UCSD-AML1 (cell line): ENCODE measurements at regions not wholly inside any gene's neighbourhood (a gene's known extent, or its start where the extent isn't known, plus 50 kb on each side); places are given as distances from the start of the nearest gene placed in this dataset.

Source experiments
- DNase-seq: peaks from one replicate; lab custom pipeline; 2025; ENCODE audit not compliant: unreplicated experiment; lab: John Stamatoyannopoulos, UW

- DNase-seq, result no peak
Measured at GRCh38 chr15:96390986-96391385, 60.5 kb downstream of the NR2F2 start.

- no peak for DNase-seq
Measured at GRCh38 chr15:96392380-96393208, 62.1 kb downstream of the NR2F2 start.

DNA sequence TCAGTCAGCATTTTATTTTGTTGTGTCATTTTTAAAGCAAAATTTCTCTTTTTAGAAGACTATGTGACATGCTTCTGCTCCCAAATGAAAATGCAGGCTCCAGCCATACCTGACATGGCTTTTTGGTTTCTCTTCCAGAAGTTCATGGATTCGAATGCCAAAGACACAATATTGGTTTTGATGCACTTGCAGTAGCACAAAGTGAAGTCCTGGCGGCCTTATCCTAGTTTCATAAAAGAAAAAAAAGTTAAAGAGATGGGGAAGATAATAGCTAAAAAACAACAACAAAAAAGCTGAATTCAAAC, 62.7 kb downstream of the NR2F2 start:
- DNase-seq, result no peak

GRCh38 chr15:96395687-96396086, 65.2 kb downstream of the NR2F2 start:
- DNase-seq, result no peak

- no peak for DNase-seq
Measured at GRCh38 chr15:96398776-96399175, 68.3 kb downstream of the NR2F2 start.

GRCh38 chr15:96402403-96402802, 71.9 kb downstream of the NR2F2 start:
- no peak for DNase-seq

- DNase-seq, result no peak
Measured at GRCh38 chr15:96403071-96403470, 72.6 kb downstream of the NR2F2 start.

- DNase-seq, result no peak
Measured at GRCh38 chr15:96403932-96404331, 73.4 kb downstream of the NR2F2 start.

DNA sequence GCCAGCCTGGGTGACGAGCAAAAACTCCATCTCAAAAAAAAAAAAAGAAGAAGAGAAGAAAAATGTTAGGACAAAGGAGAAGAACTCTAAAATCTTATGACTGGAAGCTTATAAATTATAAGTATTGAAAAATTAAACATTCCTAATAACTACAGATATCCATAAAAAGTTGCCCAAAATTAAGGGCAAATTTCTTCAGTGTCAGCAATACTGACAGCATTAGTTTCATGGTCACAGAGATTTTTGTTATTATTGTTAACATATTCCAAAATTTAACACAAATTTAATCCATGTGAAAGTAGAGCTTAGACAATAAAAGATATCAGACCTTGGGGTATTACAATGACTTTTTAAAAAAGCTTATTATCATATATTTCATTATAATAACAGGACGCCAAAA, 74.1 kb downstream of the NR2F2 start:
- DNase-seq, result no peak

DNA sequence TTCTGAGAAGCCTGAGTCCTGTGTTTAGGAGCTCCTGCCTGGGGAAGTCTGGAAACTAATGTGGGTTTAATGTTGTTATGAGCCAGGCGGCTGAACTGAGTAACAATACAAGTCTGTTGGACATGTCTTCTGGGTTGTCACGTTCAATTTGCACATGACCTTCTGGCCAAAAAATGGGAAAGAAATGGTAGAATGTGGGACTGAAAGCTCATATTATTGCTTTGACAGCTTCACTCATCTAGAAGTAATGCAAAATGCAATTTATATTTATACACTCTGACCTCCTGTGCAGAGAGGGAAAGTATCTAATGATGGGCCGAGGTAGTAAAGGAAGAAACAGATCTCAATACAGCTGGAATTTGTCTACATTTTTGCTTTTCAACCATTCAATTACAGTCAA, 75.8 kb downstream of the NR2F2 start:
- no peak for DNase-seq

- no peak for DNase-seq
Measured at GRCh38 chr15:96406701-96407100, 76.2 kb downstream of the NR2F2 start.

DNA sequence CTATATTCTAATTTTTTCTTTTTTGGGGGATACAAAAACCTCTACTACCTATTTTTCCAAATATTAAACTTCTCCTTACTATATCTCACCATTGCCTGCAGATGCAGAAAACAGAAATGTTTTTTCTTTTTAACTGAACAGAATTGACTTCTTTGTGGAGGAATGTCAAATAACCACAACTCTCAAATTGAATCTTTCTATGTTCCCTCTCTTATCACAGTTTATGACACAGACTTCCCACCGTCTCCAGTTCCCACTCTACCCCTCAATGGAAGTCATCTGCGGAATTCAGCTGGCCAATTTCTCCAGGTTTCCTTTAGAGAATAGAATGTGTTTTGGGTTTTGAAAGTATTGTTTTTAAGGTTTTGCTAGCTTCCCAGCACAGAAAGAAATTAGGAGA, 77.0 kb downstream of the NR2F2 start:
- DNase-seq, result no peak

DNA sequence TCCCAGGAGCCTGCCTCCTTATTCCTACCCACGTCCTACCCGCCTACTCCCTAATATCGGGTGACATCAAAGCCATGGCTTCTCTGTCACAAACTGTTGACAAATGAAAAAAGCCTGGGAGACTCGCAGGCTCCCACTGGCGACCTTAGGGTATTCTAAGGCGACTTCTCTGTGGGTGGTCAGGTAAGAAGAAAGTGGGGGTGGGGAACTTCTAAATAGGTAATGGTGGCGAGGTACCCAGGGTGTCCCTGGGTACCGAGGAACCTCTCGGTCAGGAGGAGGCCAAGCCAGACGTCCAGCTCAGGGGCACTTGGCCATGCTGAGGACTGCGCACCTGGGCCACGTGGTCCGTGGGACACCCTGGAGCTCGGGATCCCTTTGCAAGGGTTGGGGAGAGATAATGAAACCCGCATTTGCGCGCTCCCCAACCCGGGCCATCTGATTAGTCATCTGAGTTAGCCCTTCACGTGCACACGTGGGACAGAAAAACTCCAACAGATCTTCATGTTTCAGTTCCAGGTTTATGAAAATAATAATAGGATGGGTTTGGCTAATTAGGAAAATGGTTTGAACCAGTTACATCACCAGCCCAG, 78.2 kb downstream of the NR2F2 start:
- no peak for DNase-seq

DNA sequence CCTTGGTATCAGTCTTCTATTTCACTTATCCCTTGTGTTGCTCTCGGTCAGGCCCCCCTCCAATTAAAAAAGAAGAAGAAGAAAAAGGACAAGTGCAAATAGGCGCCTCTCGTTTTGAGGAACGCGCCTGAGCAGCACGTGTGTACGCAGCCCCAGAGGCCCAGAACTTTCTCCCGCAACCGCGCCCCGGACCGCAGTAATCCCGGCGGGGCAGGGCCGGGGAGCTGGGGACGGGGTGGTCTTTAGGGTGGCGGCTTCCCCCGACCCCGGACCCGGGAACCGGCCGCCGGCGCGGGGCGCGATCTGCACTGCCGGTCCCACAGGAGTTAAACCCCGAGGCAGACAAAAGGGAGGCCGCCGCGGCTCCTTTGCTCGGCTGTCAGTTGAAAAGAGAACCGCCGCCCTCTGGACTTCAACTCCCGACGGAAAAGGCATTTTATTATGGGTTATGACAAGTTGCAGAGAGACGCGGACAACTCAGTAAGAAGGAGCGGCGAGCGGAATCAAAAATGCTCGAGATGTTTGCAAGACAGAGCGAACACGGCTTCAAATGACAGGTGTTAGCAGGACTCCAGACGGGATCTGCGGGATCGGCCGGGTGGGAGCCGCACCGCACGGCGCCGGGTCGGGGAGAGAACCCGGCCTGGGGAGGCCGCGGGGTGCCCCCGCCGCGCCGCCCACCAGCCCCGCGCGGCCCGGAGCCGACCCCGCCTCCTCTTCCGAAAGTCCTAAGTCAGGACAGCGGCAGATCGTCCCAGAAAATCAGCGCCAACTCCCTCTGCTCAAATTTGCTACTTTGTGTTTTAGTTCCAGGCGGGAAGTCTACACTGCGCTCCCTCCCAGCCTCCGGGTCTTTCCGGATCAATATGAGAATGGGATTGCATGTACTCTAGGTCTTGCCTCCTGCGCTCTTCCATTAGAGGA, 79.0 kb downstream of the NR2F2 start:
- DNase-seq, result no peak

DNA sequence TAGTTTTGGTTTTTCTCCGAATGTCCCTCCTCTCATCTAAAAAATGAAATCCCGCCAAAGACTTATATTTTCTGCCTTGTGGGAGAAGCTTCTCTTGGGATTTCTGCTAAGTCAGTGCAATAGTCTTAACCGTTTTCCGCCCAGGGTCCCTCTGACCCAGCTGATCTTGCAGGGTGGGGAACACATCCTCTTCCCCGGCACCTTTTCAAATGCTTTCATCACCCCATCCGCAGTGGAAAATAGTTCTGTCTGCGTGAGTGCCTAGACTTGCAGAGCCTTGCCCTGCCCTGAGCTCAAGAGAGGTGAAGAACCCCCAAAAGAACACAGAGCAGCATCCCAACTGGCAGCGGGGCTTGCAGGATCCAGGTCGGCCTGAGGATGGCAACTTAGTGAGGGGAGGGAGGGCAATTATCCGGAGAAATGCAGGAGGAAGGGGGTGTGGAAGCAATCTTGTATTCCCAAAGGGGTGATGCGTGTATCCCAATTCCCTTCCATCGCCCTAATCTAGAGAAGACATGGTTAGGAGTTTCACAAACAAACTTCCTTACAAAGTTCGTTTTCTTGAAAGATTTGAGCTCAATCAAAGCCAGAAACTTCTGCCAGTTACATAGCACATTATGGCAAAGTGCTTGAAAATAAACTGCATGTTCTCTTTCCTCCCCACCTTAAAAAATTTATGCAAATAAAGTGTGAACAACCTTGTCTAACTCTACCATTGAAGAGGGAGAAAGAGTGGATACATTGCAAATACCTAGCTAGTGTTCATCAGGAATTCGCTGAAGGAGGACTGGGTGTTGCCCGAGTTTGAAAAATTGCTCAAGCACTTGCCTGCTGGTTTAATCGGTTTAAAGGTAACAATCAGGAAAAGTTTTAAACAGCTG, 79.9 kb downstream of the NR2F2 start:
- no peak for DNase-seq

DNA sequence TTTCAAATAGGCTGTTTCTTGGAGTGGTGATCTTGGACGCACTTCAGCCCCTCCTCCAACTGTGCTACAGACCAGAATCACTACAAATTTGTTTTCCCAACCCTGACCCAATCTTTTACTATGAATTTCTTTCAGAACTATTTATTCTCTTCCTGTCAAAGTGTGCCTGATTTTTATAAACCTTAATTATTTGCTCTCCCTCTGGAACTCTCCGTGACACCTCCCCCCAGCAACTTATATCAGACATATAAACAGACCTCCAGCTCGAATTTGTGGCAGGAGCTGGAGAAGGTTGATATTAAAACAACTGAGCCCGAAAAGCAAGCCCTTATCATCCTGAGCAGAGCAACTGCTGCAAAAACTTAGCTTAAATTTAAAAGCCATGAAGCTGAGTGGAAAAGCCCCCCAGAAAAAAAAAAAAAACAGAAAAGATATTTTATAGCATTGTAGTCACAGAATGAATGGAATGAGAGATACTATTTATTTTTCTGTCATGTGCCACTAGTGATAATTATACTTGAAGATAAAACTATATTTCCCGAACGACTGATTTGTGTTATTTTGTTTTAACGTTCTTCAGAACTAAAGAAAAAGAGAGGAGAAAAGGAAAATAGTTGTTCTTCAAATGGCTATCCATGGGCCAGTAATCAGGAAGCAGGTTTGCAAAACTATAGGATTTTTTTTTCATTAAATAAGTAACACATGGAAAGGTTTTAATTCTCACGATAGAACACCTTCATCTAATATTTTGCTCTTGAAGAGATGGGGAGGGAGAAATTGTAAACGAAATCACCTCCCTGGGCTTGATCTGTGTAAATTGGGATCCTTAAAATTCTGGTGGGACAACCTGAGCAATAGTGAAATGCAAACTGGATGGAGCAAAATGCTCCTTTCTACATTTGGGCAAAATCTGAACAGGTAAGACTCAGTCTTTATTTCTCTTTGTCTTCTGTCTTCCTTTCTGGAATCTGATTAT, 80.8 kb downstream of the NR2F2 start:
- DNase-seq, result no peak

- DNase-seq, result no peak
Measured at GRCh38 chr15:96412045-96412905, 81.8 kb downstream of the NR2F2 start.

GRCh38 chr15:96412906-96413231, 82.4 kb downstream of the NR2F2 start:
- DNase-seq, result no peak

GRCh38 chr15:96413657-96414056, 83.2 kb downstream of the NR2F2 start:
- DNase-seq, result no peak
